Stimulated activated CD4-positive, alpha-beta T cell treated with anti-CD3 and anti-CD28 coated beads, Interleukin-15, amount 100 ng/mL, for 24 hours (primary cell): ENCODE measurements at regions not wholly inside any gene's neighbourhood (a gene's known extent, or its start where the extent isn't known, plus 50 kb on each side); places are given as distances from the start of the nearest gene placed in this dataset.
"Not testable (repeated sequence)": the region's sequence is repeated elsewhere in the genome, so short reads cannot be mapped to it uniquely, and the experiment has no call there.

ENCODE experiments used
- DNase-seq: peaks from one replicate; pipeline ENCODE4 v3.0.0-alpha.2; 2020

- no peak for DNase-seq
Observed at GRCh38 chr2:8607606-8608005, 74.2 kb upstream of the ID2 start.

GRCh38 chr2:8608411-8608954 is 73.4 kb upstream of the ID2 start:
- DNase-seq: peak; percentile 38

- no peak for DNase-seq
Observed at GRCh38 chr2:8609357-8609811, 72.5 kb upstream of the ID2 start.

- not testable (repeated sequence) for DNase-seq
Observed at GRCh38 chr2:8610775-8611174, 71.1 kb upstream of the ID2 start.

GRCh38 chr2:8611246-8611645 is 70.6 kb upstream of the ID2 start:
- no peak for DNase-seq

- DNase-seq: no peak
Observed at GRCh38 chr2:8611700-8612099, 70.2 kb upstream of the ID2 start.

GRCh38 chr2:8612734-8613179 is 69.1 kb upstream of the ID2 start:
- no peak for DNase-seq

- not testable (repeated sequence) for DNase-seq
Observed at GRCh38 chr2:8613207-8613999, 68.5 kb upstream of the ID2 start.

GRCh38 chr2:8614646-8615045 is 67.2 kb upstream of the ID2 start:
- no peak for DNase-seq

GRCh38 chr2:8615252-8615575 is 66.6 kb upstream of the ID2 start:
- no peak for DNase-seq

- DNase-seq: no peak
Observed at GRCh38 chr2:8615576-8616281, 66.1 kb upstream of the ID2 start.

GRCh38 chr2:8617048-8617447 is 64.8 kb upstream of the ID2 start:
- DNase-seq: no peak

GRCh38 chr2:8617590-8617989 is 64.3 kb upstream of the ID2 start:
- no peak for DNase-seq

GRCh38 chr2:8619071-8619470 is 62.8 kb upstream of the ID2 start:
- DNase-seq: no peak

- DNase-seq: no peak
Observed at GRCh38 chr2:8620611-8621382, 61.1 kb upstream of the ID2 start.

GRCh38 chr2:8622199-8622911 is 59.5 kb upstream of the ID2 start:
- no peak for DNase-seq

- no peak for DNase-seq
Observed at GRCh38 chr2:8622924-8623465, 58.9 kb upstream of the ID2 start.

GRCh38 chr2:8623576-8623957 is 58.3 kb upstream of the ID2 start:
- DNase-seq: no peak

- DNase-seq: no peak
Observed at GRCh38 chr2:8623958-8624591, 57.8 kb upstream of the ID2 start.

GRCh38 chr2:8624855-8625398 is 56.9 kb upstream of the ID2 start:
- DNase-seq: no peak
